HG02973 (cell line): ENCODE measurements at regions not wholly inside any gene's neighbourhood (a gene's known extent, or its start where the extent isn't known, plus 50 kb on each side); places are given as distances from the start of the nearest gene placed in this dataset.

Experiments used
- ATAC-seq: cut with Tn5 transposase; IDR thresholded peaks from one replicate; pipeline ENCODE4 v1.9.1; 2021; ENCODE audit warnings: moderate library complexity; ENCODE audit not compliant: unreplicated experiment

GRCh38 chr1:194155962-194156361, 969.5 kb upstream of the B3GALT2 start:
- ATAC-seq, result no peak

DNA sequence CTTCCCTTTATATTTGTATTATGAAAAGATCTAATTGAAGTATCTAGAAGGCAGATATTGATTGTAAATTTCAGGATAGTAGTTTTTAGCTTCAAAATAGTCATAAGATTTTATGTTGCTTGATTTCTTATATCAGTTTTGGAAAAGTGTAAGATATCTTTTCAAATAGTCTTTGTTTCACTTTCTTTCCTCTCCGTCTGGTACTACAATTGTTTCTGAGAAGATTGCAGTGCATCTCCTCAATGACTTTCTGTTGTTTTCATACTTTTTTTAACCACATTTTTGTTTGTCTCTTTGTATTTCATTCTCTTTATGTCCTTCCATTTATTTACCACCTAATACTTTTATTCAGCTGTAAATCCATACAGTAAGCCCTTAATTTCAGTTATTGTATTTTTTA, 964.6 kb upstream of the B3GALT2 start:
- ATAC-seq, result no peak

DNA sequence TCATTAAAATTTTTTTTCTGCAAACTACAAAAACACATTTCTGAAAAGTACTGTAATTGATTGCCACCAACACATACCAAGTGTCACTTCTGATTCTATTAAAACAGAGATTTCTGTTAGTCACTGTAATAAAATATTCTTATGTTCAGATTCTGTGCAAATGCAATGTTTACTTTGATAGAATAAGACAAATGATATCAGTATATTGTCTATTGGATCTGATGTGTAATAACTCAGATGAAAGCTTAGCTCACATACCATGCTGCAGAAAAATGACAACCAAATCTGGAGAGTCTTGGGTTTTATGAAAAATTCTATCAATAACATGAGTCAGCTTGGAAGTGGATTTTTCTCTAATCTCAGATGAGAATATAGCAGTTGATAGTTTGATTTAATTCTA, 963.8 kb upstream of the B3GALT2 start:
- no peak for ATAC-seq

- ATAC-seq, result no peak
Observed at GRCh38 chr1:194133152-194133551, 946.7 kb upstream of the B3GALT2 start.

GRCh38 chr1:194118086-194118485, 931.7 kb upstream of the B3GALT2 start:
- no peak for ATAC-seq

GRCh38 chr1:194117582-194117981, 931.2 kb upstream of the B3GALT2 start:
- no peak for ATAC-seq

- no peak for ATAC-seq
Observed at GRCh38 chr1:194114288-194114687, 927.9 kb upstream of the B3GALT2 start.

DNA sequence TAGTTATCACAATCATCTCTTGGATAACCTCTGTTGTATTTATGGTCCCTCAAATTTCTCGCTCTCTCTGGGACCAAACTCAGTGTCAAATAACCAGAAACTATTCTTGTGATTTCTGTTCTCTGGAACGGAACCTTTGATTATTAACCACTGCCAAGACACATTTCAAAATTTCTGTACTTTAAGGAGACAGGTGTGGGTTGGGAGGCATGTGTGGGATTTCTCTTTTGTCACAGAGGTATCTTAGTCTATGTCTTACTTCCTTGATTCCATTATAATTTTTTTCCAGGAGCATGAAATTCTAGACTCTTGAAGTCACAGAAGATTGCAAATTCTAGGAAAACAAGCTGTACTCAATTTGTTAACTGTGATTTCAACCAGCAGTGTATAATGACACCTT, 919.0 kb upstream of the B3GALT2 start:
- ATAC-seq, result no peak

DNA sequence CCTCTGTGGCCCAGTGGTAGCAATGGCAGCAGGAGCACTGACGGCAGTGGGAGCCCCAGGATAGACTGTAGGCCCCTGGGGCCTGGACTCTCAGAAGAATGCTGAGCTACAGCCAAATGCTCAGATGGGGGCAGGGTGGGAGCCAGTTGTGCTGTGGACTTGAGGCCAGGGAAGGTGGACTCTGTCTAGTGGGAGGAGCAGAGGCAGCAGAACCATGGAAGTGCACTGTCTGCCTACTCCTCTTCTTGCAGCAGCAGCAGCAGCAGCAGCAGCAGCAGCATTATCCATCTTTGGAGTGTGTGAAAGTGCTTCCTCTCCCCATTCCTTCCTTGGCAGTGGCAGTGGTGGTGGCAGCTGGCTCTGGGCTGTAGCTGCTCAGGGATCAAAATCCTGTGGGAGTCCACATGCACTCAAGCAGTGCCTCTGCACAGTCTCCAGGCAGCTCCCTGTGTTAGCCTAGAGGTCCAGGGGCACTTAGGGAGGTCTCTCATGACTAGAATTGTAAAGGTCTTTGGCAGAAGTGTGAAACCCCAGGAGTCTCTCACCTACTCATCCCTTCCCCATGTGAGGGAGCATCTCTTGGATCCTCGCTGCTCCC, 917.9 kb upstream of the B3GALT2 start:
- ATAC-seq, result no peak

- no peak for ATAC-seq
Observed at GRCh38 chr1:194103516-194104246, 917.3 kb upstream of the B3GALT2 start.

DNA sequence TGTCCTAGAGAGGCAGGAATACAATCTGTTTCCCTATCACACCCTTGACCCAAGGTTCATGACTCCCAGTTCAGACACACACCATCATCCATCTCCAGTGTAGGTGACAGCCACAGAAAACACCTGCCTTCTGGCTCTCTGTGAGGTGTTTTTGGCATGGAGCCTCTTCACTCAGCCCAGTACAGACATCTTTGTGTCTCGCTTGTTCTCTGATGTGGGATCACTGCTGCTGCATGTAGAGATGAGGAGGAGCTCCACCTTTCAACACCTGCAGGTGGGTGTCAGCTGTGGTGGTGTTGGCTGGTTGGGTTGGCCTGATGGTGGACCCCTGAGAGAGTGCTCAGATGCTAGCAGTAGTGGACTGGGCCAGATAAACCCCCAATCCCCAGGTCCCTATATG, 916.7 kb upstream of the B3GALT2 start:
- ATAC-seq, result no peak

DNA sequence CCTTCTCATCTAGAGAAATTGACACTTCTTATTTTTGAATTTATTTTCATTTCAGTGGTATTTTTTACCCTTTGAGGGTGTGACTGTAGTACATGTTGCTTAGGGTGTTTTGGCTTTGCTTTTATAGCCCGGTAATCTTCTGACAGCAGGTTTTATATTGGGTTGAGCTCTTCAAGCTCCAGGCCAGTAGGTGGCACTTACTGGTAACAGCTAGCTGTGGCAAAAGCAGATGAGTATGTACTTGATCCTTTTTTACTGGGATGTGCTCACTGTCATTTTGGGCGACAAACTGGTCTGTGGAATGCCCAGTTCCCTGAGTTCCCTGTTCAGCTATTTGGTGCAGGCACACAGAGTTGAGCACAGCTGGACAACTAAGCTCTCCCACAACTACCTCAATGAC, 916.2 kb upstream of the B3GALT2 start:
- ATAC-seq, result no peak

DNA sequence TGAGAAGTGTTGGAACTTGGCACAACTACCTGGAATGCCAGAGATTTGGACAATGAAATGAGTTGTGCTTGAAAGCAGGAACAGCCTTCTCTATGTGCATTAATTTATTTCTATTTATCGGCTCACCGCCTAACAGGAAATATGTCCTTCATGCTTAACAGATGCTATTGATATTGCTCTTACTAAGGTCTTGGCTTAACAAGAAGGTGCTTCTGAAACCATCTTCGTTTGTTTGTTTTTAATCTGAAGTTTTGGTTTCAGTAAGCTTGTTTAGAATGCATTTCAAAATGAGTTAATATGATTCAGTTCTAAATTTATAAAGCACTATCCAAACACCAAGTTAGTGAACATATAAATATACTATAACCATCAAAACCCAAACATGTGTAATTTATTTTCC, 898.3 kb upstream of the B3GALT2 start:
- ATAC-seq, result no peak

DNA sequence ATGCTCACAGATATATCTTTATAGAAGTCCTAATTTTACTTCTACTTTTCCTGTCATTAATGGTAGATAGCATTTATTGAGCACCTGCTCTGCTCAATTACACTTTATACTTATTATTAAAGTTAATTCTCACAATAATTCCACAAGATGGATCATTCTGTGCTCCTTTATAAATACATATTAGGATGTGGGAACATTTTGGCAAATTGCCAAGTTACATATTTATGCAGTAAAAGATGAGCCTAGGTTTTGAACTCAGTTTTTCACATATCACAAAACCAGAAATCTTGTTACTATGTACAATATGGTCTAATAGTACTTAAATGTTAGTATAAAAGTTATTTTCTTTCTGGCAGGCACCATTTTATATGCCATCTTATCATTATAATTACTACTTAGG, 895.0 kb upstream of the B3GALT2 start:
- ATAC-seq, result no peak

DNA sequence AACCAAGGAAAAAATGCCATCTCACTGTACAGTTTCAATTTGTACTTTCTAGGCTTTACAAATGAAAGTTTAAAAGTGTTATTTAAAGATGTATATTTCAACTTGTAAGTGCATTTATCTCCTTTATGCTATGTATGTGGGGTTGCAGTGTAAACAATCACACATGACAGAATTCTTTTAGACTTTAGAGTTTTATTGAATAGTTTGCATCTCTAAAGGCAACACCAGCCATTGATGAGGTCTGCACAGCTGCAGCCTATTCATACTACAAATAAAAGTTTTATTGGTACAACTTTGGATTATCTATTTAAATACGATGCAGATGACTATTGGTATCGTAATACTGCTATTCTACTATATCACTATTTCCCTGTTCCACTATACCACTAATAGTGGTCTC, 894.4 kb upstream of the B3GALT2 start:
- no peak for ATAC-seq

GRCh38 chr1:194078765-194079164, 892.4 kb upstream of the B3GALT2 start:
- ATAC-seq, result peak; percentile 86

- ATAC-seq, result no peak
Observed at GRCh38 chr1:194076646-194077045, 890.2 kb upstream of the B3GALT2 start.

- ATAC-seq, result no peak
Observed at GRCh38 chr1:194073833-194074232, 887.4 kb upstream of the B3GALT2 start.

DNA sequence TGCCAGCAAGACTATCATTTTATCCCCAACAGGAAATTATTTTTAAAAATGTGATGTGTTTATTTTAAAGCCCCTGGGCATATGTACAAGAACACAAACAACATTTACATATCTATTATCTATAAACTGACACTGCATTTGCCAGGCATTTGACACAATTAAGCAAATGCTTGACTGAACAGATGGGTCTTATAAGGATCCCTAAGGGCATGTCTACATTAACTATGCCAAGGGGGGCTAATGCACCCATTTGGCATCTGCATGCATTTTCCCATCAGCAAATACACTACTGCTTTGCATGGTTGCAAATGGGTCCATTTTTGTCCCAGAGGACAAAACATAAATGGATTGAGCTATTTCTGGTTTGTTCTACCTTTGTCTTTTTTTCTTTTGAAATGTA, 884.8 kb upstream of the B3GALT2 start:
- no peak for ATAC-seq

GRCh38 chr1:194069831-194070218, 883.4 kb upstream of the B3GALT2 start:
- ATAC-seq, result no peak

- ATAC-seq, result no peak
Observed at GRCh38 chr1:194069168-194069830, 882.9 kb upstream of the B3GALT2 start.

DNA sequence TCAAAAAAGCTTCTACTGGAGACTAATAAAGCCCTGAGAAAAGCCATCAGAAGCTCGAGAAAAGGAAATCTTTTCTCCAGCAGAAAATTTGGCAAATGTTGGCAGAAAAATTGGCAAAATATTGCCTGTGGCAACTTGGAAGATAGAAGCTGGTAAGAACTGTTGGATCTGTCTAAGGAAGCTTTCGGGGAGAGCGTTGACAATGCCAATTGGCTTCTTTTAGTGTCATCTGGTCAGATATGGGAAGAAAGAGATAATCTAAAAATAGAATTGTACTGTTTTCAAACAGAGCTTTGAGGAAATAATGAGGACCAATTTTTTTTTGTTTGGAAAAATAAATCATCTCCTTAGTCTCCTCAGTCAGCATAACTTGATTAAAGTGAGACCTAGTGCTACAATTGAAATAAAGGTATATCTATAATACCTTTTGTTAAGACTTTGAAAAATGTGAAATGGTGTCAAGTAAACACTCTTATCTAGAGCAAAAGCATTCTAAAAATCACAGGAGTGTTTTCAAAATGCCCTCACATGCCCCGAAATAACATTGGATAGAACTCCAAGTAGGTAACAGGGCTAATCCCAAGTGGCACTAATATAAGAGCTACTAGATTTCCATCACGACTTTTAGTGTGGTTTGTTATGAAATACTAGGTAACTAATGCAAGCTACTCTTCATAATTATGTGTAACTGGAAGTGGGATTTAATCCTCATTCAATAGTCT, 882.2 kb upstream of the B3GALT2 start:
- ATAC-seq, result no peak
